ENCODE measurements at regions not wholly inside any gene's neighbourhood (a gene's known extent, or its start where the extent isn't known, plus 50 kb on each side); places are given as distances from the start of the nearest gene placed in this dataset.
"Not testable (repeated sequence)": the region's sequence is repeated elsewhere in the genome, so short reads cannot be mapped to it uniquely, and the experiment has no call there.

DNA sequence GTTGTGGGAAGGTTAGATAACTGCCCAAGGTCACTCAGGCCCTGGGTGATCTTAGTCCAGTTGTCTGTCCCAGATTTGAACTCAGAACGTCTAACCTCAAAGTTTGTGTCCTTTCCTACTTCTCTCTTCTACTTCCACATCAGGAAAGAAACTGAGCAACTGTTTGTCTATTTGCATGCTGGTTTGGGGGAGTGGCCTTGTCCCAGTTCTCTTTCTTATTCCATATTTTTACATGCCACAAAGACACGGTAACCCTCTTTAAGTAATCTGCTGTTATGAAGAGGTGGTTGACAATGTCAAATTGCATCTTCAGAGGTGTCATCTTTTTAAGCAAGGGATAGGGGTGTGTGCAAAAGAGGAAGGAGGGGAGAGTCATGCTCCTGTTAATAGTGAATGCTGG lies 432.5 kb downstream of the HS3ST3B1 start:
- DNase-seq (ENCODE audit: low spot score), result no peak

DNA sequence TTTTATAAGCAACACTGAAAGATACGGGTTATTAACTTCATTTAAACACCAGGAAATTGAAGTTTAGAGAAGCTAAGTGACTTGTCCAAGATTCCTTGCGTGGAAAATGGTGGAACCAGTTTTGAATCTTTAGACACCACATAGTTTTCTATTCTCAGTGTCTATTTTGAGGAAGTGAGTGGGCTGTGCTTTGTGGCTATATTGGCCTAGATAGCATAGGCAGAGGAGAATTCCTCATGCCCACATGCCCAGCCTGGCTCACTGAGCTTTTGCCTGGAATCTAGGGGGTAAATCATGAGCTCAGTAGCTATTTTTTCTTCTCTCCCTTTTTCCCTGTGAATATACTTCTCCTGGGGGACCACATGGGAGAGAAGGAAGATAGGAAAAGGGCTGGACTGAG lies 431.3 kb downstream of the HS3ST3B1 start:
- no peak for DNase-seq (ENCODE audit: low spot score)

DNA sequence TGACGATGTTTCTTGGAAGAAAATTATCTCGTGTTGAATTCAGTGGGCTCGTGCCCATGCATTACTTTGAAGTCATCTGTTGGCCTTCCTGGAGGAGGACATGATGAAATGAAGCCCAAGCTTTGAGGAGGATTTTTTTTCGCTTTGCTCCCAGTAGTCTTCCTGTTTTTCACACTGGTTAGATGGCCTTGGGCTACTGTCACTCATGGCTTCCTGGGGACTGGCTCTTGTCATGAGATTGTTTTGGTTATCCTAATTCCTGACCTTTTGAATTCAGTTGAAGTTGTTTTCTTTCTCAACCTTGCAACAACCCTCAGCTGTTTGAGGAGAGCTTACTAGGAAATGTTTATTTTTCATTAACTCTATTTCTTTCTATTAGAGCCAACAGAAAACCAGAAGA lies 430.7 kb downstream of the HS3ST3B1 start:
- DNase-seq (ENCODE audit: low spot score), result no peak

DNA sequence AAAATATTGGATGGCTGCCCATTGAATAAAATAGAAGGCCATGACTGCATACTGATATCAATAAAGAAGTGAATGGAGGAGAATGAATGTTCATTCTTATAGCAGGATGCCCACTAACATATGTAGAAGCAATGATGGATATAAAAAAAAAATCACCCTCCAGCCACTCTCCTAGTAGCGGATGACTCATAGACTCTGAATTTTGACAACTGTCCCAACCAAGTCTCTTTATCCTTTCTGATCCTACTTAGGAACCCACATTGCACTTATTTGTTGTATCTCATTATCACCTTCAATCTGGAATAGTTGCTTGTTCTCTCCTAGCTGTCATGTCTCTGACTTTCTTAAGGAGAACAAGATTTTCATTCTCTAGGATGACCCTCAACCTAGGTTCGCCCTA lies 429.9 kb downstream of the HS3ST3B1 start:
- no peak for DNase-seq (ENCODE audit: low spot score)

DNA sequence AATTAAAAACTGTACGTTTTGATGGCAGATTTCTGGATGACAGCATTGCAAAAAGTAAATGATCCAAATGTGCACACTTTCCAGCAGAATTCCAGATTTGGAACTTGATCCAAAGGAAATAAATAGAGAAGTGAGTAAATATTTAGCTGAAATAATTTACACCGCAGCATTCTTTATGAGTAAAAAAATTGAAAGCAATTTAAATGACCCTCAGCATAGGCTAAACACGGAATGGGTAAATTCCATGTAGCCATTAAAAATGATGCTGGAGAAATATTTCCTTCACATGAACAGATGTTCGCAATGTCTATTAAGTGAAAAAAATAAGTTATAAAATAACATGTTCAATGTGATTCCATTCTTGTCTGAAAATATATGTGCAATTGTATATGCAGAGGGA lies 424.8 kb downstream of the HS3ST3B1 start:
- DNase-seq (ENCODE audit: low spot score), result no peak

DNA sequence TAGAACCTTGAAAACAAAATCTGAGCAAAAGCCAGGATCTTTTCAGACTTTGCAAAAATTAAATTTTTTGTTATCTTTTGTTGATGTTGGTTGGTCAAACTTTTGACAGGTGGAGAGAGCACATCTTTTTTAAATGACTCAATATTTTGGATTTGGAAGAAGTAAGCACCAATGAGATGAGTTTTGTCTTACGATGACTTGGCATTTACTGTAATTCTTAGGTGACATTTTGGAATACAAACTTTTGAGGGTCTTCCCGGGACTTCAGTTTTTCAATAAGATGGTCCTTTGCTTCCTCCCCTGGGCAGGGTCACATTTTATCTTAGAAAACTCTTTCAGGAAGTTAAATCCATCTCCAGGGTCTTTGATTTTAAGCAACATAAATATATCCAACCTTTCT lies 423.9 kb downstream of the HS3ST3B1 start:
- DNase-seq (ENCODE audit: low spot score), result no peak

DNA sequence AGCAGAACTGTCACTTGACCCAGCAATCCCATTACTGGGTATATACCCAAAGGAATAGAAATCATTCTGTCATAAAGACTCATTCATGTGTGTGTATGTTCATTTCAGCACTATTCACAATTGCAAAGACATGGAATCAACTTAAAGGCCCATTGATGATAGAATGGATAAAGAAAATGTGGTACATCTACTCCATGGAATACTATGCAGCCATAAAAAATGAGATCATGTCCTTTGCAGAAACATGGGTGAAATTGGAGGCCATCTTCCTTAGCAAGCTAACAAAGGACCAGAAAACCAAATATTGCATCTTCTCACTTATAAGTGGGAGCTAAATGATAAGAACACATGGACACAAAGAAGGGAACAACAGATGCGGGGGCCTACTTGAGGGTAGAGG lies 422.5 kb downstream of the HS3ST3B1 start:
- not testable (repeated sequence) for DNase-seq (ENCODE audit: low spot score)

DNA sequence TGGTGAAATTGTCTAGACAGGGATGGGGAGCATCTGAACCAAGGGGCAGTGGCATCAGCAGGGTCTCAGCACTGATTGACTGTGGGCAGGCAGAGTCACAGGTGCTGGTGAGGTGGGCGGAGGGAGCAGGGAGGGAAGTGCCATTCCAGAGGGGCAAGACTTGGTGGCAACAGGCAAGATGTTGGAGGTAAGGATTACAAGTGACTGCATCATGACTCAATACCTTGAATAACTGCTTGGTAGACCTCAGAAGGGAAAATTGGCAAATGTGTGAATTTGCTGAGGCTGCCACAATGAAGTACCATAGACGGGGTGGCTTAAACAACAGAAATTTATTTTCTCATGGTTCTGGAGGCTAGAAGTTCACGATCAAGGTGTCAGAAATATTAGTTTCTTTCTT lies 419.1 kb downstream of the HS3ST3B1 start:
- DNase-seq (ENCODE audit: low spot score), result no peak

DNA sequence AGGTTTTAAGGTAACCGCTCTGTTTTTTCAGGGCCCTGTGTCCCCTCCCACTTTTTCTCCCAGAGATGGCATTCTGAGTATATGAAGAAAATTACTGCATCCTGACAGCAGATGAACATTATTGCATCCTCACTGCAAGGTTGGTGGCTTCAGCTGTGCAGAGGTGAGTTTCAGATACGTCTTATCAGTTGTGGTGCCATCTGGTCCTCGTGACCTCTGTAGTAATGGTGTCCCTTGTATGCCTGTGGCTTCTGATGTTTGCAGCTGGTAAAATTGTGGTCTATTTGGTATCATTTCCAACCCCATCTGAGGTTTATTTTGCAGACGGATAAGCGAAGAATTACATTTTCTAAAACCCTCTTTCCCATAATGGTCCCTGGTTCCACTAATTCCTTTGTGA lies 417.0 kb downstream of the HS3ST3B1 start:
- DNase-seq (ENCODE audit: low spot score), result no peak

DNA sequence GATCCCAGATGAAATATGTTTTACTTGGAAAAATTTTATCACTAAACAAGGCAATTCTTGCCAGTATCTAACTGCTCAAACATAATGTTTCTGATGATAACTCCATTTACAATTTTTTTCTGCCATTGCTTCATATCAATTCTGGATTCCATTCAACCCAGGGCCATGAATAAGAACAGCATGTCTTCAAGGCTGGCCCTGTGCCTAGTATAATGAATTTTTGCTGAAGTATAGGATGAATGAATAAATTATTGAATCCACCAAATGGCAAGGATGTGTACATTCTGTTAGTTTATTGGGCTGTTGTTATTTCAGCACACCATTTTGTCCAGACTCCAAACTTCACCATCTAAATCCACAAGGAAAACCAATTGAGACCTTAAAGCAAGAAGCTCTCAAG lies 414.7 kb downstream of the HS3ST3B1 start:
- no peak for DNase-seq (ENCODE audit: low spot score)

DNA sequence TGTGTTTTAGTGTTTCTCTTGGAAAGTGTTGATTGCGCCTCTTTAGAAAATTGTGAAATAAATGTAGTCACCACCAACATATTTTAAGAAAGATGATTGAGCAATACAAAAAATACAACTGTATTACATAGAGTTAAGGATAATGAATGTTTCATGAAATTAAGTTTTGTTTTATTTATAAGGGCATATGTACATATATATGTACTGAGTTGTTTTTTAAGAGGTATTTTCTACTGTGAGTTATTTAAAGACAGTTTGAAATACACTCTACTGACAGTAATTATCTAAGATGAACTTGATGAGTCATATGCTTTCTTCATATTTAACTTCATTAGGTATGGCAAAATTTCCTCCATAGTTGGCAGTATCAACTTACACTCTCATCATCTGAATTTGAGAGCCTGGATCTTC lies 411.7 kb downstream of the HS3ST3B1 start:
- DNase-seq (ENCODE audit: low spot score), result no peak

DNA sequence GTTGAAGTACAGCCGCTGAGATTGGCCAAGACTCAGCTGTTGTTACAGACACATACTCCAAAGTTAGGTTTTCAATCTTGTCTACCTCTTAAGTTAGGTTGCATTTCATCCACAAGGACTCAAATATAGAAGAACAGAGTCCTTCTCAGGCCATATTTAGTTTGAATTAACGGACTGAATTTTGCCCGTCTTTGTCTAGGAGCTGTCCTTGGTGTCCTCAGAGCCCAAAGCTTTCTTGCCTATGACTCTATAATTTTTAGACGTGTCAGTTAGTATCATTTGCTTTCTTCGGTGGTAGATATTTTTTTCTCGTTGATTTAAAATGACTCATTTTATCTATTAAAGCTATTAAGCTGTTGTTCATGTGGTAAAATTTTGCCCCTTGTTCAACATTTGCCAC lies 403.2 kb downstream of the HS3ST3B1 start:
- DNase-seq (ENCODE audit: low spot score), result no peak

DNA sequence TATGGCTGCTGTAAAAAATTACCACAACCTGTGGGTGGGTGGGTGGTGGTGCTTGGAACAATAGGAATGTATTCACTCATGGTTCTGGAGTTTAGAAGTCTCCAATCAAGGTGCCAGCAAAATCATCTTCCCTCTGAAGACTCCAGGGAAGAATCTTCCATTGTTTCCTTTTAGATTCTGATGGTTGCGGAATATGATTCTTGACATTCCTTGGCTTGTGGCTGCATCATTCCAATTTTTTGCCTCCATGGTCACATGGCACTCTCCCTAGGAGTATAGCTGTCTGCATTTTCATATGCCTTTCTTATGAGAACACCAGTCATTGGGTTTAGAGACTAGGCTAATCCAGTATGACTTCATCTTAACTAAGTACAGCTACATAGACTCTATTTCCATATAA lies 401.0 kb downstream of the HS3ST3B1 start:
- DNase-seq (ENCODE audit: low spot score), result no peak

DNA sequence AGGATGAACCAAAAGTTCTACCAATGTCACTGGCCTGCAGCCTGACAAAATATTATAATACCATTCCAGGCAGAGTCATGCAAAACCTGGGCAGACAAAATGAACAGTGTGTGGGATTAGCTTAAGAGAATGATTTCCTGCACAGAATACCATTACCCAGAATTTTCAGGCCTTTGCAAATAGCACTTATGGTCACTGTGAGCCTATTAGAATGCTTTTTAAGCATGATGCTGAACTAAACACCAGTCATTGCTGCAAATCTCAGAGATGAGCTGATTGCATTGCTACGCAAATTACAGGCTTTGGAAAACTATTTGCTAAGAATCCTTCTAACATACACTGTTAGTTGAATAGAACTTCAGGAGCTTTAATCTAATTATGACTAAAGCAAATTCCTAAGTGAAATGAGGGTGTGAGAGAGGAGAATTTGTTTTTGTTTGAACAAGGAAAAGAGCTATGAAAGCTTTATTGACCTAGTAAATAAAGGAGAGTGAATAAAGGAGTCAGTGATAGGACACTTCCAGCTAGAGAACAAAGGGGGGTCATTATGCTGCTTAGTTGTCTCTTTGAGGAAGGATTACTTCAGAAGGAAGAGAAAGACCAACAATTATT lies 398.8 kb downstream of the HS3ST3B1 start:
- DNase-seq (ENCODE audit: low spot score), result no peak

DNA sequence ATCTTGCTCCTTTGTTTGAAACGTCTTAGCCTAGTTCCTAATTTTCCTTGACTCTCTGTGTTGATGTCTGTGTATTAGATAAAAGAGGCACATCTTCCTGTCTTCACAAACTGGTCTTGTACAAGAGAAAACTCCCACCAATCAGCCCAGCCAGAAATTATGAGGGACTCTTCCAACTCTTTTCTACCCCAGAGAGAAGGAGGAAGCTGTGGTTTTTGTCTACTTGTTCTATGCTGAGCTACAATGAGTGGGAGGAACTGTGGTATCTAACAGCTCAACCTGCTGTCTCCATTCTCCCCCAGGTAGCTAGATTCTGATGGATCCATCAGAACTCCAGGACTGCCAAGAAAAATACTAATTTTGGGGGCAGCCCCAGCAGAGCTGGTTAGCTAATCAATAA lies 392.5 kb downstream of the HS3ST3B1 start:
- DNase-seq (ENCODE audit: low spot score), result no peak

DNA sequence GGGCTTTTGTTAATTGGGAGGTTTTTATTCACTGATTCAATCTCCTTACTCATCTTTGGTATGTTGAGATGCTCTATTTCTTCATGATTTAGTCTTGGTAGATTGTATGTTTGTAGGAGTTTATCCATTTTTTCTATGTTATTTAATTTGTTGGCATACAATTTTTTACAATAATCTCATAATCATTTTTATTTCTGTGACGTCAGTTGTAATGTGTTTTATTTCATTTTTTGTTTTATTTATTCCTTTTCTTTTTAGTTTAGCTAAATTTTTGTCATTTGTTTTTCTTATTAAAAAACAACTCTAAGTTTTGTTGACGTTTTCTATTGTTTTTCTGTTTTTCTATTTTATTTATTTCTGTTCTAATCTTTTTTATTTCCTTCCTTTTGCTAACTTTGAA lies 389.8 kb downstream of the HS3ST3B1 start:
- no peak for DNase-seq (ENCODE audit: low spot score)

DNA sequence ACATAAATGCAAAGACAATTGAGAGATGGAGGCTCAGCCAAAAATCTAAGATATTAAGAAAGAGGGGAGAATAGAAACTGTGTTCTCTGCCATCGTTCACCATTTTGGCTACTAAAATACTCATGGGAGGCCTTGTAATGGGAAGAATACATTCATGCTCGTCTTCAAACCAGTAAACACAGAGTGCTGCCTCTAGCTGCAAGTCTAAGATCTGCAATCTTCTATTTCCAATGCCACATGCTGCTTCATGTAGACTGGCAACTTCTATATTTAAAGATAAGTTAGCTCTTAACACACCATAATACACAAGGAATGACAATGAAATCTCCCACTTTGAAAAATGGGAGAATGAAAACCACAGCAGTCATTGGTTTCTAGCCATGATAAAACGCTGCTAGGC lies 387.3 kb downstream of the HS3ST3B1 start:
- no peak for DNase-seq (ENCODE audit: low spot score)

DNA sequence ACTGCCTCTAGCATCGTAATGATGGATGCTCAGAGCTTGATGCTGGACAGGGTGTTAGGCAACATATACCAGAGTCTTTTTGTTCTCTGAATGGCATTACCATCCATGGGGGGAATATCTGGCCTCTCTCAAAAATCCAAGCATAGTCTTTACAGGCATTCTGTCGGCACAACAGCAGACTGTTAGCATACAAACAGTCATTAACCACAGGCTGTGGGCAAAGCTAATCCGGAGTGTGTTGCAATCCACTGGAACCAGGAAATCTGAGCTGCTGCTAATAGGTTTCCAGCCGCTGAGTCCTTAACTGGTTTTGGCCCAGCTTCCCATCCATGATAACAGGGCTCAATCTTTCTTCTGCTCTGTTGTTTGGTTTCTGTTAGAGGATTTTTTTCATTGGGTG lies 371.9 kb downstream of the HS3ST3B1 start:
- DNase-seq (ENCODE audit: low spot score), result no peak

DNA sequence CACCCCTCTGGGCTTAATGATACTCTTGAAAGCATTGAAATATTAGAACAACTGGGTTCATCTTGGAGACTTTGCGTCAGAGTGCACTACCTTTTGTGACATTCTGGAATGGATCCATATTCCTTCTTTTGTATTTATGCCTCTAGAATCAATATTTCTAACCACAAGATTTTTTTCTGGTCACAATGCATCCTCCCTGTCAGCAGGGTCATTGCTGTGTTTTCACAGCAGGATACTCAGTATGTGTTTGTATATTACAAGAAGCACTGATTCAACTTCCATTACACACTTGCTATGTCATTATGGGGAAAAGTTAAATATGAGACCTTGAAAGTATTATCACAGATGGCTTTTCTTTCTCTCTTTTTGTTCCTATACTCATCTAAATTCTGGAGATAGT lies 370.0 kb downstream of the HS3ST3B1 start:
- no peak for DNase-seq (ENCODE audit: low spot score)

DNA sequence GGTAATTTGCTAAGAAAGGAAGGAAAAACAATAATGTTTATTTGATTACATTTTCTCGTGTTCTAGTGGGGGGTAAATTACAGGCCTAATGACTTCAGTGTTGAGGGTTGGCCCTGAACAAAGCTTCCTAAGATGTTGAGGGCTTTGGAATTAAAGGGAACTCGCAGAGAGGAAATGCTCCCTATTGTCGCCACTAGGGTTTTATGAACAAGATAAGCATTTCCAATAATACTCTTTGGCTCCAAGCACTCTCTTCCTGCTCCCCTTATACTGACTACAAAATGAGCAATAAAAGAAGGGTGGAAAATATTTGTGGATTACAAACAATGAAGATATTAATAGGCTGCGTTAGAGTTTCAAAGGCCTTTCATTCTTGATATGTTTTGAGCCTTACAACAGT lies 363.6 kb downstream of the HS3ST3B1 start:
- no peak for DNase-seq (ENCODE audit: low spot score)

DNA sequence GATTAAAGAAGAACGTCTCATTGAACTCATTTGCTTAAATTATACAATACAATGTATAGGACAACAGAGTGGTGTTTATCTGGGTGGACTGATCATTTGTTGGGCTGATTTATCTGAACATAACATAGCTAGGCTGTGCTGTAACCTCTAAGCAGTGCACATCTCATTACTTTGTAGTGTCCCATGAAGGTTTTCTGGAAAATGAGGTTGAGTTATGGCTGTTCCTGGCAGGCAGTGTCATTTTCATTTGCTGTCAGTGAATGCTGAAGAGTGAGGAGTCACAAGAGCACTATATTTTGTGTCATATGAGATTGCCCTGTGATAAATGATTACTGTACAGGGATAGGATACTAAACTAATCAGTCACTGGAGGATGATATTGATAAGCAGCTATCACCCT lies 340.2 kb downstream of the HS3ST3B1 start:
- no peak for DNase-seq (ENCODE audit: low spot score)

DNA sequence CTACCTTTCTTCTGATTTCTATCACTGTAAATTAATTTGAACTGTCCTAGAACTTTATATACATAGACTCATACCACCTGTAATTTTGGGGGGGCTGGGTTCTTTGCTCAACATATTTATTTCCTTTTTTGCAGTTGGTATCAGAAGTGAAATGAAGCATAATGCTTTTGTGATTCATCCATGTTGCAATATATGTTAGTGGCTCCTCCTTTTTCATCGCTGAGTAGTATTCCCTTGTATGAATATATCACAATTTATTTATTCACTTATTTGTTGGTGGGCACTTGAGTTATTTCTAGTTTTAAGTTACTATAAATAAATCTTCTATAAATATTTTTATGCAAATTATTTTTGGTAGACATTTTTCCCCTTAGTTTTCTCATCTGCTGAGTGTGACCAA lies 336.4 kb downstream of the HS3ST3B1 start:
- no peak for DNase-seq (ENCODE audit: low spot score)

DNA sequence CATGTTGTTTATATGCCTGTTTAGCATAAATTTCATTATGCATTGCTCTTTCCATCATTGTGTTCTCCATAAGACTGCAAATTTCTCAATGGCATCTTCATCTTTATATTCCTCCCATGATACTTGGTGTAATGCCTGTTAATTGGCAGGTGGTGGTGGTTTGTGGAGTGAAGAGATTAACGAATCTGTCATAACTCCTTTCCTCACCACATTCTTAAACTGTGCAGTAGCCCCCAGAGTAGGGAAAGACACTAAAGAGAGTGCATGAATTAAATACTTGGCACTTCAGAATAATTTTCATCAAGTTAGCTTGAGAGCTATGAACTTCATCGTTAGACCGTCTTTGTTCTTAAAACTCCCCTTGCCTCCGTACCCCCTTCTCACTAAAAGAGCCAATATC lies 329.7 kb downstream of the HS3ST3B1 start:
- no peak for DNase-seq (ENCODE audit: low spot score)

DNA sequence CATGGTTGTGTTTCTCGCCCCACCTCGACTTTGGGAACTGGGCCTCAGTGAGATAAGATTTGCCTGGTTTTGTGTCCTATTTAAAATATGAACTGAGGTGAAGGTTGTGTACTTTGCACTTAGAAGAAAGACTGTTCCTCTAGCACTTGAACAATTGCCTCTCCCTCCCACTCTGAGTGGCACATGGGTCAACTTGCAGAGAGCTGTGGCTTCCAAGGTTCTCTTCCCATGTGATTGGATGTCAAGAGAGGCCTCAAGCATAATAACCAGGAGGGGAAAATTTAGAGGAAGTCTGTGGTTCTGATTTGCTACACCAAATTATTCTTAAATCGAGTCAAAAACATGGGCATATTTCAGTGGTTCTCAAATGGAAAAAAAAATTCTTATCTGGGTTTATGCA lies 329.2 kb downstream of the HS3ST3B1 start:
- DNase-seq (ENCODE audit: low spot score), result no peak

Measured in SK-N-DZ (cell line).